HEK293 (cell line): ENCODE measurements at regions not wholly inside any gene's neighbourhood (a gene's known extent, or its start where the extent isn't known, plus 50 kb on each side); places are given as distances from the start of the nearest gene placed in this dataset.

Experiments
- CTCF ChIA-PET: fragments of 350-600 bp; formaldehyde crosslinking; extraction: SDS; loops from one replicate; lab custom pipeline; 2021; ENCODE audit warnings: antibody characterized with exemption; lab: Yijun Ruan, JAX
- POLR2A ChIA-PET: fragments of 300-600 bp; formaldehyde crosslinking; extraction: SDS; loops from one replicate; lab custom pipeline; 2020; ENCODE audit warnings: antibody characterized with exemption, inconsistent platforms; lab: Yijun Ruan, JAX
- H3K27ac ChIP-seq: fragments of 200-500 bp; sonication (Bioruptor generic); 2 replicates; pipeline ENCODE4 v1.5.1; 2014; ENCODE audit warnings: low read depth, low read length, control low read depth, inconsistent platforms; ENCODE audit errors: extremely low read depth
- H3K36me3 ChIP-seq, 2 experiments: fragments of 200-500 bp in 1 of 2; sonication (Bioruptor generic) in 1 of 2; 1 replicate in 1 of 2; 2 replicates in 1 of 2; pipeline ENCODE4 v1.5.1; 2014 to 2017; ENCODE audit warnings: inconsistent platforms in 2 of 2, low read length in 2 of 2; ENCODE audit not compliant: control insufficient read depth in 2 of 2, insufficient read depth in 1 of 2
- H3K4me1 ChIP-seq: fragments of 200-500 bp; sonication (Bioruptor generic); 2 replicates; pipeline ENCODE4 v1.5.1; 2014; ENCODE audit warnings: mild to moderate bottlenecking, low read length, inconsistent platforms; ENCODE audit not compliant: control insufficient read depth, insufficient read depth
- H3K4me3 ChIP-seq: 2 replicates; pipeline ENCODE4 v1.5.1; 2011; ENCODE audit warnings: low read depth, mild to moderate bottlenecking, control low read depth, low read length, moderate library complexity
- H3K9me3 ChIP-seq: fragments of 200-500 bp; sonication (Bioruptor generic); 2 replicates; pipeline ENCODE4 v1.5.1; 2014; ENCODE audit warnings: low read depth, low read length, inconsistent platforms; ENCODE audit not compliant: control insufficient read depth, insufficient read depth
- CTCF ChIP-seq: fragments of 450-650 bp; formaldehyde crosslinking; IDR thresholded peaks from 2 replicates; pipeline ENCODE4 v1.5.1; 2016; ENCODE audit warnings: missing biosample characterization, missing genetic modification characterization
- HOXD13 ChIP-seq: sonication (generic); formaldehyde crosslinking; IDR thresholded peaks from 2 replicates; pipeline ENCODE4 v1.8.0; 2022; ENCODE audit warnings: missing genetic modification reagents, borderline replicate concordance
- PRDM6 ChIP-seq: fragments of 450-650 bp; formaldehyde crosslinking; IDR thresholded peaks from 2 replicates; pipeline ENCODE4 v1.5.1; 2017; ENCODE audit warnings: missing biosample characterization, missing genetic modification characterization
- TRIM28 ChIP-seq: IDR thresholded peaks from 2 replicates; pipeline ENCODE4 v1.6.1; 2011; ENCODE audit warnings: low read length, control low read depth, borderline replicate concordance
- ZEB2 ChIP-seq: fragments of 450-650 bp; formaldehyde crosslinking; IDR thresholded peaks from 2 replicates; pipeline ENCODE4 v1.5.1; 2016; ENCODE audit warnings: missing biosample characterization, missing genetic modification characterization
- ZFHX2 ChIP-seq: fragments of 450-650 bp; formaldehyde crosslinking; conservative IDR thresholded peaks from 2 replicates; pipeline ENCODE4 v1.5.1; 2016; ENCODE audit warnings: missing biosample characterization, missing genetic modification characterization
- ZNF18 ChIP-seq: fragments of 450-650 bp; formaldehyde crosslinking; IDR thresholded peaks from 2 replicates; pipeline ENCODE4 v1.5.1; 2016; ENCODE audit warnings: missing biosample characterization, missing genetic modification characterization
- ZNF184 ChIP-seq: fragments of 450-650 bp; IDR thresholded peaks from 2 replicates; pipeline ENCODE4 v1.5.1; 2018; ENCODE audit warnings: missing biosample characterization, mild to moderate bottlenecking, missing genetic modification characterization
- ZNF292 ChIP-seq: fragments of 450-650 bp; formaldehyde crosslinking; IDR thresholded peaks from 2 replicates; pipeline ENCODE4 v1.5.1; 2016; ENCODE audit warnings: low read depth, missing biosample characterization, missing genetic modification characterization, borderline replicate concordance
- ZNF335 ChIP-seq: fragments of 450-650 bp; formaldehyde crosslinking; conservative IDR thresholded peaks from 2 replicates; pipeline ENCODE4 v1.5.1; 2016; ENCODE audit warnings: missing biosample characterization, missing genetic modification characterization
- ZNF518A ChIP-seq: fragments of 450-650 bp; formaldehyde crosslinking; conservative IDR thresholded peaks from 2 replicates; pipeline ENCODE4 v1.5.1; 2016; ENCODE audit warnings: low read depth, missing biosample characterization, missing genetic modification characterization
- ZNF561 ChIP-seq: fragments of 450-650 bp; IDR thresholded peaks from 2 replicates; pipeline ENCODE4 v1.5.1; 2018; ENCODE audit warnings: missing biosample characterization, missing genetic modification characterization, borderline replicate concordance
- ZNF623 ChIP-seq: fragments of 450-650 bp; formaldehyde crosslinking; IDR thresholded peaks from 2 replicates; pipeline ENCODE4 v1.5.1; 2016; ENCODE audit warnings: missing biosample characterization, missing genetic modification characterization
- ZNF626 ChIP-seq: fragments of 450-650 bp; sonication (Bioruptor Pico); formaldehyde crosslinking; IDR thresholded peaks from 2 replicates; pipeline ENCODE4 v1.5.1; 2018; ENCODE audit warnings: missing biosample characterization, missing genetic modification characterization, inconsistent platforms
- ZNF768 ChIP-seq: fragments of 450-650 bp; formaldehyde crosslinking; IDR thresholded peaks from 2 replicates; pipeline ENCODE4 v1.5.1; 2018; ENCODE audit warnings: missing biosample characterization, mild to moderate bottlenecking, missing genetic modification characterization
- ZSCAN16 ChIP-seq: fragments of 450-650 bp; formaldehyde crosslinking; IDR thresholded peaks from 2 replicates; pipeline ENCODE4 v1.5.1; 2016; ENCODE audit warnings: missing biosample characterization, missing genetic modification characterization
- ZXDB ChIP-seq: fragments of 450-650 bp; formaldehyde crosslinking; IDR thresholded peaks from 2 replicates; pipeline ENCODE4 v1.5.1; 2016; ENCODE audit warnings: missing biosample characterization, missing genetic modification characterization

- Histone ChIP-seq H3K36me3 (no peaks in the 10 kb centered on the region), H3K4me3 (no peak overlapping the region), H3K9me3 (no peaks in the 10 kb centered on the region), H3K4me1 (no peaks in the 10 kb centered on the region), H3K27ac (no peak overlapping the region)
- ChIA-PET POLR2A (no interaction called here), CTCF (interaction anchor here (0.6 kb wide), 1 partner anchor 85 kb away, joined by 3 read pairs; no protein-coding TSS in a partner anchor)
- TF ChIP-seq ZNF561 = no peak
- no peak for TF ChIP-seq ZNF768 (tag by site-specific recombination)
- TF ChIP-seq ZFHX2 (tag by site-specific recombination) = no peak
- TF ChIP-seq CTCF (tag by site-specific recombination) = no peak
- TF ChIP-seq HOXD13 (CRISPR knock-in tag) = no peak
- TF ChIP-seq ZNF292 (tag by site-specific recombination) = no peak
- no peak for TF ChIP-seq ZNF623 (tag by site-specific recombination)
- TF ChIP-seq ZNF18 (tag by site-specific recombination) = no peak
- no peak for TF ChIP-seq ZXDB
- TF ChIP-seq PRDM6 (tag by site-specific recombination) = no peak
- no peak for TF ChIP-seq TRIM28
- no peak for TF ChIP-seq ZNF518A (tag by site-specific recombination)
- no peak for TF ChIP-seq ZEB2
- no peak for TF ChIP-seq ZNF626 (tag by site-specific recombination)
- TF ChIP-seq ZNF184 (tag by site-specific recombination) = no peak
- no peak for TF ChIP-seq ZSCAN16 (tag by site-specific recombination)
- no peak for TF ChIP-seq ZNF335 (tag by site-specific recombination)
Observed at GRCh38 chr11:79918846-79919245, 478.0 kb upstream of the TENM4 start.
